GM12878 (cell line): ENCODE measurements at regions not wholly inside any gene's neighbourhood (a gene's known extent, or its start where the extent isn't known, plus 50 kb on each side); places are given as distances from the start of the nearest gene placed in this dataset.

Experiments used
- ATF7 ChIP-seq: fragments of 450-650 bp; IDR thresholded peaks from 2 replicates; pipeline ENCODE4 v1.6.1; 2016; ENCODE audit warnings: low read depth, mild to moderate bottlenecking
- CTCF ChIP-seq, 3 experiments: IDR thresholded peaks in 2 of 3; conservative IDR thresholded peaks in 1 of 3; 2 replicates each; pipeline ENCODE4 v1.5.1; 2011; ENCODE audit warnings: low read depth in 3 of 3, low read length in 3 of 3, mild to moderate bottlenecking in 3 of 3, control low read depth in 2 of 3, moderate library complexity in 2 of 3, inconsistent platforms in 1 of 3, mixed read lengths in 1 of 3; ENCODE audit not compliant: control insufficient read depth in 2 of 3, insufficient read depth in 1 of 3; ENCODE audit errors: extremely low read depth in 1 of 3
- EP300 ChIP-seq, 2 experiments: fragments of 150-350 bp in 1 of 2; IDR thresholded peaks; 2 replicates each; pipeline ENCODE4 v1.6.1; 2011 to 2012; ENCODE audit warnings: low read depth in 2 of 2, low read length in 2 of 2, borderline replicate concordance in 1 of 2, improper control_type of control experiment in 1 of 2, inconsistent platforms in 1 of 2; ENCODE audit not compliant: control insufficient read depth in 1 of 2
- RFX5 ChIP-seq: IDR thresholded peaks from 2 replicates; pipeline ENCODE4 v1.6.1; 2011; ENCODE audit warnings: low read depth, low read length, improper control_type of control experiment
- SIN3A ChIP-seq: IDR thresholded peaks from 2 replicates; pipeline ENCODE4 v1.6.1; 2012; ENCODE audit warnings: low read depth, low read length, improper control_type of control experiment
- SMARCA5 ChIP-seq: fragments of 450-650 bp; IDR thresholded peaks from 2 replicates; pipeline ENCODE4 v1.6.1; 2017; ENCODE audit warnings: mild to moderate bottlenecking
- ZBTB40 ChIP-seq: fragments of 450-650 bp; IDR thresholded peaks from 2 replicates; pipeline ENCODE4 v1.6.1; 2016; ENCODE audit warnings: mild to moderate bottlenecking, moderate library complexity, borderline replicate concordance
- ZSCAN29 ChIP-seq: fragments of 450-650 bp; IDR thresholded peaks from 2 replicates; pipeline ENCODE4 v1.6.1; 2017; ENCODE audit warnings: mild to moderate bottlenecking, moderate library complexity
- TF ChIP-seq, protein P1 (sequence below): IDR thresholded peaks from 2 replicates; pipeline ENCODE4 v1.6.1; 2012; ENCODE audit warnings: mild to moderate bottlenecking, low read depth, low read length

DNA sequence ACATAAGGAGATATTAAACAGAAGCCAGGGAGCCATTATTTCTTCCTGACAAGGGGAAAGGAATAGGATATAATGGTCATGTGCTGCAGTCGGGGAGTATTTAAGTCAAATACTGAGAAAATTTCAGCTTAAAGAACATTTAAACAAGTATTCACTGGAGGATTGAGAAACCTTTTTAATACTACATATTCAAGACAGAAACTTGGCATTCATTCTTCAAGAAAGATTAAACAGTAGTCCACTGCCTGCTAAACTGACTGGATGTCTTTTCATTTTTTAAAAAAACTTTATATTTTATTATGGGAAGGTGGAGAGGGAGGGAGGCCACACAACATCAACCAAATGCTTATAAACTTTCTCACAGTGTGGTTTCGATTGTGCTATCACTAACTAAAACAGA lies 107.4 kb upstream of the CBLB start:
- TF ChIP-seq SMARCA5 (no peak), EP300 (IDR thresholded peaks at IDR 0.05; ENCODE audit: borderline replicate concordance in 1 of 2, control insufficient read depth in 1 of 2, low read depth in 2 of 2, low read length in 2 of 2) (no peak), SIN3A (no peak), ZSCAN29 (no peak), CTCF (IDR thresholded peaks at IDR 0.05 in 2 of 3, conservative IDR thresholded peaks at IDR 0.05 in 1 of 3; ENCODE audit: control insufficient read depth in 2 of 3, extremely low read depth in 1 of 3, insufficient read depth in 1 of 3, low read depth in 3 of 3, low read length in 3 of 3) (no peak), ZBTB40 (no peak), RFX5 (no peak), ATF7 (no peak)
- TF ChIP-seq, protein P1, sequence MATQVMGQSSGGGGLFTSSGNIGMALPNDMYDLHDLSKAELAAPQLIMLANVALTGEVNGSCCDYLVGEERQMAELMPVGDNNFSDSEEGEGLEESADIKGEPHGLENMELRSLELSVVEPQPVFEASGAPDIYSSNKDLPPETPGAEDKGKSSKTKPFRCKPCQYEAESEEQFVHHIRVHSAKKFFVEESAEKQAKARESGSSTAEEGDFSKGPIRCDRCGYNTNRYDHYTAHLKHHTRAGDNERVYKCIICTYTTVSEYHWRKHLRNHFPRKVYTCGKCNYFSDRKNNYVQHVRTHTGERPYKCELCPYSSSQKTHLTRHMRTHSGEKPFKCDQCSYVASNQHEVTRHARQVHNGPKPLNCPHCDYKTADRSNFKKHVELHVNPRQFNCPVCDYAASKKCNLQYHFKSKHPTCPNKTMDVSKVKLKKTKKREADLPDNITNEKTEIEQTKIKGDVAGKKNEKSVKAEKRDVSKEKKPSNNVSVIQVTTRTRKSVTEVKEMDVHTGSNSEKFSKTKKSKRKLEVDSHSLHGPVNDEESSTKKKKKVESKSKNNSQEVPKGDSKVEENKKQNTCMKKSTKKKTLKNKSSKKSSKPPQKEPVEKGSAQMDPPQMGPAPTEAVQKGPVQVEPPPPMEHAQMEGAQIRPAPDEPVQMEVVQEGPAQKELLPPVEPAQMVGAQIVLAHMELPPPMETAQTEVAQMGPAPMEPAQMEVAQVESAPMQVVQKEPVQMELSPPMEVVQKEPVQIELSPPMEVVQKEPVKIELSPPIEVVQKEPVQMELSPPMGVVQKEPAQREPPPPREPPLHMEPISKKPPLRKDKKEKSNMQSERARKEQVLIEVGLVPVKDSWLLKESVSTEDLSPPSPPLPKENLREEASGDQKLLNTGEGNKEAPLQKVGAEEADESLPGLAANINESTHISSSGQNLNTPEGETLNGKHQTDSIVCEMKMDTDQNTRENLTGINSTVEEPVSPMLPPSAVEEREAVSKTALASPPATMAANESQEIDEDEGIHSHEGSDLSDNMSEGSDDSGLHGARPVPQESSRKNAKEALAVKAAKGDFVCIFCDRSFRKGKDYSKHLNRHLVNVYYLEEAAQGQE, result no peak
